ENCODE measurements at regions not wholly inside any gene's neighbourhood (a gene's known extent, or its start where the extent isn't known, plus 50 kb on each side); places are given as distances from the start of the nearest gene placed in this dataset.

DNA sequence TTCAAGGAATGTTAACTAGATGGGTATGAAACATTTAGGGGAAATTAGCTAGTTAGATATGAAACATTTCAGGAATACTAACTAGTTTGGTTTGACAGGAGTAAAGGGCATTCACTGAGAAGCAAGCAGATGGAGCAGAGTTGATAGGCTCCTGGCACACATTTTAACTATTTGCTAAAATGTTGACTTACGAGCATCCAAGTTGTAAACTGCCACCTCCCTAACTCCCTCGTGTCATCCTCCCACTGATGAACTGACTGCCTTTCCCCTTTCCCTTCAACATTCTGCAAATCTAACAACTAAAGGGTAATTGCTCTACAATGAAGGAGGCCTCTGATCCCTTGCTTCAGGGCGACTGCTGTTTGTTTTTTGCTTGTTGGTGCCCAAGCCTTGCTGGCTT, 580.4 kb upstream of the FAM98A start:
- TF ChIP-seq, protein P1, sequence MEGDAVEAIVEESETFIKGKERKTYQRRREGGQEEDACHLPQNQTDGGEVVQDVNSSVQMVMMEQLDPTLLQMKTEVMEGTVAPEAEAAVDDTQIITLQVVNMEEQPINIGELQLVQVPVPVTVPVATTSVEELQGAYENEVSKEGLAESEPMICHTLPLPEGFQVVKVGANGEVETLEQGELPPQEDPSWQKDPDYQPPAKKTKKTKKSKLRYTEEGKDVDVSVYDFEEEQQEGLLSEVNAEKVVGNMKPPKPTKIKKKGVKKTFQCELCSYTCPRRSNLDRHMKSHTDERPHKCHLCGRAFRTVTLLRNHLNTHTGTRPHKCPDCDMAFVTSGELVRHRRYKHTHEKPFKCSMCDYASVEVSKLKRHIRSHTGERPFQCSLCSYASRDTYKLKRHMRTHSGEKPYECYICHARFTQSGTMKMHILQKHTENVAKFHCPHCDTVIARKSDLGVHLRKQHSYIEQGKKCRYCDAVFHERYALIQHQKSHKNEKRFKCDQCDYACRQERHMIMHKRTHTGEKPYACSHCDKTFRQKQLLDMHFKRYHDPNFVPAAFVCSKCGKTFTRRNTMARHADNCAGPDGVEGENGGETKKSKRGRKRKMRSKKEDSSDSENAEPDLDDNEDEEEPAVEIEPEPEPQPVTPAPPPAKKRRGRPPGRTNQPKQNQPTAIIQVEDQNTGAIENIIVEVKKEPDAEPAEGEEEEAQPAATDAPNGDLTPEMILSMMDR (conservative IDR thresholded peaks at IDR 0.05; ENCODE audit: low read length) = no peak
- no peak for TF ChIP-seq EZH2phosphoT487 (IDR thresholded peaks at IDR 0.05; ENCODE audit: borderline replicate concordance)
